ENCODE measurements at regions not wholly inside any gene's neighbourhood (a gene's known extent, or its start where the extent isn't known, plus 50 kb on each side); places are given as distances from the start of the nearest gene placed in this dataset.

- TF ChIP-seq CTCF (conservative IDR thresholded peaks at IDR 0.05; ENCODE audit: low read depth in 2 of 2) (no peak), EZH2 (IDR thresholded peaks at IDR 0.05; ENCODE audit: low read depth, unreplicated experiment) (no peak), POLR2AphosphoS5 (IDR thresholded peaks at IDR 0.05; ENCODE audit: low read depth) (no peak), JUNB (IDR thresholded peaks at IDR 0.05; ENCODE audit: unreplicated experiment) (no peak), ETS1 (IDR thresholded peaks at IDR 0.05) (no peak), REST (IDR thresholded peaks at IDR 0.05; ENCODE audit: unreplicated experiment) (no peak), STAT1 (IDR thresholded peaks at IDR 0.05; ENCODE audit: unreplicated experiment) (no peak), EZH2phosphoT487 (IDR thresholded peaks at IDR 0.05; ENCODE audit: unreplicated experiment) (no peak)
These were observed 333.9 kb downstream of the PDHA2 start for GRCh38 chr4:96173756-96174155.

Measured in GM23338 (cell line).